ENCODE measurements at regions not wholly inside any gene's neighbourhood (a gene's known extent, or its start where the extent isn't known, plus 50 kb on each side); places are given as distances from the start of the nearest gene placed in this dataset.
A peak's percentile ranks its signal among the peaks of the same experiment; 100 is the strongest.
"Not testable (repeated sequence)": the region's sequence is repeated elsewhere in the genome, so short reads cannot be mapped to it uniquely, and the experiment has no call there.

DNA sequence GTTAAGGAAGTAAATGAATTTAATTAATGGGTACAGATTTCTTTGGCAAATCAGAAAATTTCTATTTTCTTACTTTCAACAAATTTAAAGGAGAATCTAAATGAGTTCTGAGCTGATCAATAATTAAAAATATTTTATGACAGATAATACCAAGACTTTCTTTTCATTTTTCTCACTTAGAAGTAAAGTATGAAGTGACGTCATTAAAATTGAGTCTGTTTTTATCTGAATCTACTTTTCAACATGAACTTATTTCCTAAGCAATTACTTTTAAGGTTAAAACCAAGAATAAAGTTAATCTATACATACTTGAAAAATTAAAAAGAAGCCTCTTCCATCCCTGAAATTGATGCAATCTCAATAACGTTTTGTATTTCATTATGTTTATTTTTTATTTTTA, 552.8 kb upstream of the ST8SIA4 start:
- CTCF ChIA-PET (ENCODE audit: low intra/inter-chr PET ratio, low total read pairs): no interaction called here

DNA sequence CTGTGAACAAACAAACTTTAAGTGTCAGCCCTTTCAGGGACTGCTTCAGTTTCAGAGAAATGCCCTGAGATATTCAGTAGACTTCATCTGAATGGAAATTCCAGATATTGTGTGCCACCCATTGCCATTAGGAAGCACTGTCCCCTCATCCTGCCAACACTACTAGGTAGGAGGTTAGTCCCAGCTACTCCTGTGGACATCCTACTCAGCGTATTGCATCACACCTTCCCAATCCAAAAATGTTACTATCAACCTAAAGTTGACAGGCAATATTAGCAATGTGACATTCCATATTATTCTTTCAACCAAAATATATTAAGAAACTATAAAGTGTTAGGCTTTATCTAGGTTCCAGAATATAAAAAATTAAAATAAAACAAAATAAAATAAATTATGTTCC, 552.0 kb upstream of the ST8SIA4 start:
- in situ Hi-C loops (cut with HindIII; ENCODE audit: extremely low pct_ligation_motif_present, low pct_unique_long_range_greater_than_20kb) (no loop called here), intact Hi-C loops (cut with micrococcal nuclease; ENCODE audit: unreplicated experiment) (no loop called here)
- WGBS (ENCODE audit: low lambda C conversion rate): 0% methylated on average over 1 of the region's 1 CpG
- Histone ChIP-seq H3K9ac (ENCODE audit: insufficient read depth, low read depth, low read length) (no peak overlapping the region), H3K27ac (ENCODE audit: extremely low read length, insufficient read depth, low read length) (no peak overlapping the region), H2AFZ (ENCODE audit: low read length) (no peak overlapping the region), H3K4me2 (ENCODE audit: low read depth, low read length) (no peak overlapping the region), H3K36me3 (replicated peaks in 1 of 2; ENCODE audit: control insufficient read depth in 1 of 2, insufficient read depth in 2 of 2, low read length in 2 of 2) (no peaks in the 10 kb centered on the region), H3K79me2 (ENCODE audit: insufficient read depth, low read length) (no peaks in the 10 kb centered on the region), H4K20me1 (ENCODE audit: insufficient read depth, low read length) (no peaks in the 10 kb centered on the region), H3K27me3 (ENCODE audit: control insufficient read depth in 1 of 2, insufficient read depth in 2 of 2, low read length in 2 of 2) (no peaks in the 10 kb centered on the region), H3K4me1 (ENCODE audit: insufficient read depth, low read length) (no peaks in the 10 kb centered on the region), H3K4me3 (replicated peaks in 1 of 3; ENCODE audit: insufficient read depth in 1 of 3, low read depth in 2 of 3, low read length in 3 of 3) (no peak overlapping the region), H3K9me3 (ENCODE audit: low read length) (no peaks in the 10 kb centered on the region)
- no peak for FAIRE-seq
- ChIA-PET CTCF (ENCODE audit: low intra/inter-chr PET ratio, low total read pairs) (no interaction called here), POLR2A (no interaction called here)
- no peak for ATAC-seq
- no peak for DNase-seq (ENCODE audit: low spot score)
- no TSS peak for BruUV-seq (replicated peaks)
- no peak for TF ChIP-seq SAP130 (CRISPR knock-in tag; IDR thresholded peaks at IDR 0.05; ENCODE audit: low read depth)
- TF ChIP-seq CEBPB (IDR thresholded peaks at IDR 0.05; ENCODE audit: borderline replicate concordance, low read depth, low read length): peak; percentile 32; the same call in 1 of the 2 replicates
- no peak for TF ChIP-seq ZNF446 (CRISPR knock-in tag; IDR thresholded peaks at IDR 0.05)
- TF ChIP-seq SMAD1 (CRISPR knock-in tag; IDR thresholded peaks at IDR 0.05; ENCODE audit: borderline replicate concordance, low read depth): no peak
- TF ChIP-seq TBX3 (IDR thresholded peaks at IDR 0.05; ENCODE audit: borderline replicate concordance): no peak
- TF ChIP-seq, protein P1, sequence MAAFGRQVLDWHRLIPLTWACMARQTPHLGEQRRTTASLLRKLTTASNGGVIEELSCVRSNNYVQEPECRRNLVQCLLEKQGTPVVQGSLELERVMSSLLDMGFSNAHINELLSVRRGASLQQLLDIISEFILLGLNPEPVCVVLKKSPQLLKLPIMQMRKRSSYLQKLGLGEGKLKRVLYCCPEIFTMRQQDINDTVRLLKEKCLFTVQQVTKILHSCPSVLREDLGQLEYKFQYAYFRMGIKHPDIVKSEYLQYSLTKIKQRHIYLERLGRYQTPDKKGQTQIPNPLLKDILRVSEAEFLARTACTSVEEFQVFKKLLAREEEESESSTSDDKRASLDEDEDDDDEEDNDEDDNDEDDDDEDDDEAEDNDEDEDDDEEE (CRISPR knock-in tag; IDR thresholded peaks at IDR 0.05): no peak
- no peak for TF ChIP-seq CBX2 (IDR thresholded peaks at IDR 0.05; ENCODE audit: low read depth, low read length)
- no peak for TF ChIP-seq CBX2 (CRISPR knock-in tag; IDR thresholded peaks at IDR 0.05; ENCODE audit: low read depth)

More for the DNA sequence above, 552.8 kb upstream of the ST8SIA4 start:
- Histone ChIP-seq H3K27me3 (ENCODE audit: control insufficient read depth in 1 of 2, insufficient read depth in 2 of 2, low read length in 2 of 2) (no peaks in the 10 kb centered on the region), H3K4me2 (ENCODE audit: low read depth, low read length) (no peak overlapping the region), H3K79me2 (ENCODE audit: insufficient read depth, low read length) (no peaks in the 10 kb centered on the region), H3K9me3 (ENCODE audit: low read length) (no peaks in the 10 kb centered on the region), H3K9ac (ENCODE audit: insufficient read depth, low read depth, low read length) (no peak overlapping the region), H3K4me3 (replicated peaks in 1 of 3; ENCODE audit: insufficient read depth in 1 of 3, low read depth in 2 of 3, low read length in 3 of 3) (no peak overlapping the region), H3K36me3 (replicated peaks in 1 of 2; ENCODE audit: control insufficient read depth in 1 of 2, insufficient read depth in 2 of 2, low read length in 2 of 2) (no peaks in the 10 kb centered on the region), H3K4me1 (ENCODE audit: insufficient read depth, low read length) (no peaks in the 10 kb centered on the region), H3K27ac (ENCODE audit: extremely low read length, insufficient read depth, low read length) (no peak overlapping the region), H4K20me1 (ENCODE audit: insufficient read depth, low read length) (no peaks in the 10 kb centered on the region), H2AFZ (ENCODE audit: low read length) (no peak overlapping the region)
- 4% methylated on average over 2 of the region's 2 CpGs for WGBS (ENCODE audit: low lambda C conversion rate)
- no peak for ATAC-seq
- intact Hi-C loops (cut with micrococcal nuclease; ENCODE audit: unreplicated experiment): no loop called here
- no peak for DNase-seq (ENCODE audit: low spot score)
- no TSS peak for BruUV-seq (replicated peaks)
- TF ChIP-seq DPF2 (CRISPR knock-in tag; IDR thresholded peaks at IDR 0.05; ENCODE audit: borderline replicate concordance, low read depth): no peak
- TF ChIP-seq ATF7 (IDR thresholded peaks at IDR 0.05): peak; percentile 97
- TF ChIP-seq ATF7 (CRISPR knock-in tag; IDR thresholded peaks at IDR 0.05): no peak
- peak; percentile 93 for TF ChIP-seq CREB1 (IDR thresholded peaks at IDR 0.05)
- no peak for TF ChIP-seq CREB1 (CRISPR knock-in tag; IDR thresholded peaks at IDR 0.05)
- in situ Hi-C loops (cut with HindIII; ENCODE audit: extremely low pct_ligation_motif_present, low pct_unique_long_range_greater_than_20kb): no loop called here
- no peak for FAIRE-seq
- POLR2A ChIA-PET: no interaction called here

DNA sequence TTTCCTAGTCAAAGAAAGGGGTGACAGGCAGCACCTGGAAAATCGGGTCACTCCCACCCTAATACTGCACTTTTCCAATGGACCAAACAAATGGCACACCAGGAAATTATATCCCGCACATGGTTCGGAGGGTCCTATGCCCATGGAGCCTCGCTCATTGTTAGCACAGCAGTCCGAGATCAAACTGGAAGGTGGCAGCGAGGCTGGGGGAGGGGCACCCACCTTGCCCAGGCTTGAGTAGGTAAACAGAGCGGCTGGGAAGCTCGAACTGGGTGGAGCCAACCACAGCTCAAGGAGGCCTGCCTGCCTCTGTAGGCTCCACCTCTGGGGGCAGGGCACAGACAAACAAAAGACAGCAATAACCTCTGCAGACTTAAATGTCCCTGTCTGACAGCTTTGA, 539.2 kb upstream of the ST8SIA4 start:
- H3K36me3 ChIP-seq (replicated peaks in 1 of 2; ENCODE audit: control insufficient read depth in 1 of 2, insufficient read depth in 2 of 2, low read length in 2 of 2); intact Hi-C loops (cut with micrococcal nuclease; ENCODE audit: unreplicated experiment); in situ Hi-C loops (cut with HindIII; ENCODE audit: extremely low pct_ligation_motif_present, low pct_unique_long_range_greater_than_20kb); H4K20me1 ChIP-seq (ENCODE audit: insufficient read depth, low read length); POLR2A ChIA-PET; FAIRE-seq; H3K9ac ChIP-seq (ENCODE audit: insufficient read depth, low read depth, low read length); H3K4me2 ChIP-seq (ENCODE audit: low read depth, low read length); H3K4me1 ChIP-seq (ENCODE audit: insufficient read depth, low read length); H3K27ac ChIP-seq (ENCODE audit: extremely low read length, insufficient read depth, low read length); H3K9me3 ChIP-seq (ENCODE audit: low read length); H2AFZ ChIP-seq (ENCODE audit: low read length); H3K4me3 ChIP-seq (replicated peaks in 1 of 3; ENCODE audit: insufficient read depth in 1 of 3, low read depth in 2 of 3, low read length in 3 of 3); CTCF ChIA-PET (ENCODE audit: low intra/inter-chr PET ratio, low total read pairs); DNase-seq (ENCODE audit: low spot score); ATAC-seq; H3K79me2 ChIP-seq (ENCODE audit: insufficient read depth, low read length); BruUV-seq (replicated peaks); H3K27me3 ChIP-seq (ENCODE audit: control insufficient read depth in 1 of 2, insufficient read depth in 2 of 2, low read length in 2 of 2): not testable (repeated sequence)
- WGBS (ENCODE audit: low lambda C conversion rate): 0% methylated on average over 4 of the region's 8 CpGs
